A673 (cell line): ENCODE measurements at regions not wholly inside any gene's neighbourhood (a gene's known extent, or its start where the extent isn't known, plus 50 kb on each side); places are given as distances from the start of the nearest gene placed in this dataset.

ENCODE experiments used
- BruUV-seq: library from RNA; stranded (reverse); fragments of 400-500 nt; replicated peaks from 2 replicates; lab custom pipeline; 2021; lab: Mats Ljungman, UMichigan
- CTCF ChIA-PET: fragments of 300-600 bp; sonication (Branson Sonifier 250); formaldehyde crosslinking; loops from one replicate; lab custom pipeline; 2022; ENCODE audit warnings: antibody characterized with exemption; lab: Charles Lee
- POLR2A ChIA-PET: fragments of 300-600 bp; sonication (Branson Sonifier 250); formaldehyde crosslinking; loops from one replicate; lab custom pipeline; 2022; ENCODE audit warnings: antibody characterized with exemption; ENCODE audit not compliant: low non-redundant PET; lab: Charles Lee
- DNase-seq: peaks from one replicate; pipeline ENCODE4 v3.0.0-alpha.2; 2015; ENCODE audit warnings: low spot score
- H3K27ac ChIP-seq: fragments of 200-600 bp; sonication (generic); 2 replicates; pipeline ENCODE4 v1.5.1; 2016; ENCODE audit warnings: mixed run types, low read depth, mild to moderate bottlenecking, mixed read lengths, antibody characterized with exemption, low read length; ENCODE audit not compliant: poor library complexity, severe bottlenecking
- H3K27me3 ChIP-seq: fragments of 200-600 bp; sonication (generic); replicated peaks from 2 replicates; pipeline ENCODE4 v1.6.1; 2017; ENCODE audit warnings: mixed run types, low read depth, mild to moderate bottlenecking, mixed read lengths, antibody characterized with exemption, low read length; ENCODE audit not compliant: insufficient read depth, poor library complexity
- H3K36me3 ChIP-seq: fragments of 200-600 bp; sonication (generic); 2 replicates; pipeline ENCODE4 v1.6.1; 2016; ENCODE audit warnings: mixed run types, mild to moderate bottlenecking, mixed read lengths, antibody characterized with exemption, low read length; ENCODE audit not compliant: insufficient read depth, poor library complexity, severe bottlenecking
- H3K4me1 ChIP-seq: fragments of 200-600 bp; sonication (generic); 2 replicates; pipeline ENCODE4 v1.6.1; 2017; ENCODE audit warnings: mixed run types, mild to moderate bottlenecking, mixed read lengths, antibody characterized with exemption, low read length; ENCODE audit not compliant: insufficient read depth, poor library complexity, severe bottlenecking
- H3K4me3 ChIP-seq: fragments of 200-600 bp; sonication (generic); 2 replicates; pipeline ENCODE4 v1.5.1; 2016; ENCODE audit warnings: low read depth, mixed run types, mild to moderate bottlenecking, mixed read lengths, low read length; ENCODE audit not compliant: poor library complexity, severe bottlenecking
- H3K9me3 ChIP-seq: fragments of 200-600 bp; sonication (generic); 2 replicates; pipeline ENCODE4 v1.6.1; 2016; ENCODE audit warnings: mixed run types, low read depth, mild to moderate bottlenecking, mixed read lengths, antibody characterized with exemption, low read length; ENCODE audit not compliant: poor library complexity, severe bottlenecking
- EZH2 ChIP-seq: fragments of 200-600 bp; sonication (generic); IDR thresholded peaks from 2 replicates; pipeline ENCODE4 v1.6.1; 2017; ENCODE audit warnings: borderline replicate concordance, low read depth, mild to moderate bottlenecking, mixed read lengths, antibody characterized with exemption, low read length; ENCODE audit not compliant: poor library complexity, severe bottlenecking
- intact Hi-C: fragments of 100-400 bp; cut with micrococcal nuclease; formaldehyde crosslinking; loops from one replicate; pipeline ENCODE4 v1.10.0; 2022; ENCODE audit not compliant: unreplicated experiment
- TF ChIP-seq, protein P1 (sequence below): fragments of 300-800, 200-600 bp; sonication (generic); conservative IDR thresholded peaks from 2 replicates; pipeline ENCODE4 v1.5.1; 2017; ENCODE audit warnings: low read depth, mild to moderate bottlenecking, antibody characterized with exemption, low read length, moderate library complexity, mixed read lengths

- Histone ChIP-seq H3K4me3 (no peak overlapping the region), H3K9me3 (no peaks in the 10 kb centered on the region), H3K4me1 (no peaks in the 10 kb centered on the region), H3K27me3 (no peaks in the 10 kb centered on the region), H3K27ac (no peak overlapping the region), H3K36me3 (no peaks in the 10 kb centered on the region)
- no peak for DNase-seq
- no peak for TF ChIP-seq EZH2
- TF ChIP-seq, protein P1, sequence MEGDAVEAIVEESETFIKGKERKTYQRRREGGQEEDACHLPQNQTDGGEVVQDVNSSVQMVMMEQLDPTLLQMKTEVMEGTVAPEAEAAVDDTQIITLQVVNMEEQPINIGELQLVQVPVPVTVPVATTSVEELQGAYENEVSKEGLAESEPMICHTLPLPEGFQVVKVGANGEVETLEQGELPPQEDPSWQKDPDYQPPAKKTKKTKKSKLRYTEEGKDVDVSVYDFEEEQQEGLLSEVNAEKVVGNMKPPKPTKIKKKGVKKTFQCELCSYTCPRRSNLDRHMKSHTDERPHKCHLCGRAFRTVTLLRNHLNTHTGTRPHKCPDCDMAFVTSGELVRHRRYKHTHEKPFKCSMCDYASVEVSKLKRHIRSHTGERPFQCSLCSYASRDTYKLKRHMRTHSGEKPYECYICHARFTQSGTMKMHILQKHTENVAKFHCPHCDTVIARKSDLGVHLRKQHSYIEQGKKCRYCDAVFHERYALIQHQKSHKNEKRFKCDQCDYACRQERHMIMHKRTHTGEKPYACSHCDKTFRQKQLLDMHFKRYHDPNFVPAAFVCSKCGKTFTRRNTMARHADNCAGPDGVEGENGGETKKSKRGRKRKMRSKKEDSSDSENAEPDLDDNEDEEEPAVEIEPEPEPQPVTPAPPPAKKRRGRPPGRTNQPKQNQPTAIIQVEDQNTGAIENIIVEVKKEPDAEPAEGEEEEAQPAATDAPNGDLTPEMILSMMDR, result no peak
- BruUV-seq, result no TSS peak
- intact Hi-C loops, result no loop called here
- ChIA-PET CTCF (no interaction called here), POLR2A (no interaction called here)
Measured at GRCh38 chr1:30190511-30191153, 532.8 kb downstream of the MATN1 start.

DNA sequence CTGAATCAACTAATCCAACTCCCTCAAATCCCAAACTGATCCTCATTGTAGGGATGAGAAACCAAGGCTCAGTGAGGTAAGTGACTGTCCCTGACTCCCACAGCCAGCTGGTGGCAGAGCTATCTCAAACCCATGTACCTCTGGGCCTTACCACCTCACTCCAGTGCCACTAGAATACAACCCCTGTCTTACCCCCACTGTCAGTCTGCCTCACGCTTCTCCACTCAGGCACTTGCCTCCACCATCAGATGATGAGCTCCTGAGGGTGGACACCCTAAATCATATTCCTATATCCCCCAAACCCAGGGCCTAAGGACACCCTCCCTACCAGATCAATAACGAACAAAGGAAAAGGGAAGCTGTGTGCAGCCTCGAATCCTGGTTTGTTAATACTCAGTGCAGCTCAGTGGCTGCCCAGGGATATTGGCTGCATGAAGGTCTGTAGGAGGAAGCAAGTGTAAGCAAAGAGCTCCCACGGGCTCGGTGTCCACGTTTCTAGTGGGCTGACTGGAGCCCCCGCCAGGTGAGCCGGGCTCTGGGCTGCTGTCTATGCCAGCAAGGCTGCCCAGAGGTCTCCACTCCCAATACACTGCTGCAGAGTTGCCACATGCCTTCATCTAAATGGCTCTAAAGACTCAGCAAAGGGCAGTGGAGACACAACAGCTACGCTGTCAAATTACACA, 533.4 kb downstream of the MATN1 start:
- TF ChIP-seq EZH2, result no peak
- TF ChIP-seq, protein P1, result no peak
- no TSS peak for BruUV-seq
- Histone ChIP-seq H3K36me3 (no peaks in the 10 kb centered on the region), H3K4me1 (no peaks in the 10 kb centered on the region), H3K27ac (no peak overlapping the region), H3K27me3 (no peaks in the 10 kb centered on the region), H3K4me3 (no peak overlapping the region), H3K9me3 (no peaks in the 10 kb centered on the region)
- POLR2A ChIA-PET, result no interaction called here
- CTCF ChIA-PET, result no interaction called here
- DNase-seq, result no peak
- intact Hi-C loops, result no loop called here

DNA sequence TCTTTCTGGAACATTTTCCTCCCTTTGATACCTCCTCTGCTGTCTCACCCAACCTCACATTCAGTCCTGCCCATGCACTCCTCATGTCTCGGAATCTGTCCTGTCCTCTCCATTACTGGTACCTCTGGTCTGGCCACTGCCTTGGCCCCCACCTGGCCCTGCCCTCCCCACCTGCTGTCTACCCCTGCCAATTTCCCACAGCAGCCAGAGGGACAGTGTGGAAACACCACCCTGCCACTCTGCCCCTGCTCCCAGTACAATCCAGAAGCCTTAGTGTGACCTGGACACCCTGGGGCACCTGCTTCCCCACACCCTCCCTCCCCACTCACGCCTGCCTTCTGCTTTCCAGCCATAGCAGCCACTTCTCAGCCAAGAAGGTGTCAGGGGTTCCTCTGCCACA, 534.4 kb downstream of the MATN1 start:
- POLR2A ChIA-PET, result no interaction called here
- Histone ChIP-seq H3K9me3 (no peaks in the 10 kb centered on the region), H3K36me3 (no peaks in the 10 kb centered on the region), H3K27ac (no peak overlapping the region), H3K27me3 (no peaks in the 10 kb centered on the region), H3K4me1 (no peaks in the 10 kb centered on the region), H3K4me3 (no peak overlapping the region)
- CTCF ChIA-PET, result no interaction called here
- no TSS peak for BruUV-seq
- TF ChIP-seq, protein P1, result no peak
- no peak for TF ChIP-seq EZH2
- intact Hi-C loops, result no loop called here
- DNase-seq, result no peak
